Lung (tissue), 11 donors: ENCODE measurements at regions not wholly inside any gene's neighbourhood (a gene's known extent, or its start where the extent isn't known, plus 50 kb on each side); places are given as distances from the start of the nearest gene placed in this dataset.

ENCODE experiments used
- ATAC-seq: fragments of 200-7000 bp; cut with Tn5 transposase; one replicate; pipeline ENCODE4 v1.9.1; 2020; ENCODE audit warnings: moderate number of reproducible peaks; ENCODE audit not compliant: insufficient read depth, low FRiP score
- DNase-seq, 3 donors: peaks; one replicate each; pipeline ENCODE4 v3.0.0-alpha.2; 2013 to 2017
- H3K27ac ChIP-seq, 2 donors: one replicate each; pipeline ENCODE4 v1.5.1; 2013; ENCODE audit warnings: mild to moderate bottlenecking in 2 of 2, moderate library complexity in 2 of 2, control low read depth in 1 of 2, inconsistent platforms in 1 of 2, low read depth in 1 of 2, low read length in 1 of 2
- H3K27me3 ChIP-seq, 3 donors: one replicate each; pipeline ENCODE4 v1.5.1; 2013; ENCODE audit warnings: low read length in 2 of 3; ENCODE audit not compliant: control insufficient read depth in 3 of 3, insufficient read depth in 3 of 3
- H3K36me3 ChIP-seq, 4 donors: one replicate each; pipeline ENCODE4 v1.5.1; 2013; ENCODE audit warnings: low read length in 4 of 4, mild to moderate bottlenecking in 1 of 4, moderate library complexity in 1 of 4; ENCODE audit not compliant: control insufficient read depth in 4 of 4, insufficient read depth in 4 of 4
- H3K4me1 ChIP-seq, 5 donors: one replicate each; pipeline ENCODE4 v1.5.1; 2013; ENCODE audit warnings: low read length in 5 of 5, mild to moderate bottlenecking in 2 of 5, moderate library complexity in 1 of 5; ENCODE audit not compliant: control insufficient read depth in 5 of 5, insufficient read depth in 5 of 5
- H3K4me3 ChIP-seq: one replicate; pipeline ENCODE4 v1.5.1; 2013; ENCODE audit warnings: mild to moderate bottlenecking, control low read depth, moderate library complexity
- H3K9ac ChIP-seq, 2 donors: one replicate each; pipeline ENCODE4 v1.5.1; 2013; ENCODE audit warnings: low read length in 2 of 2, control low read depth in 1 of 2; ENCODE audit not compliant: insufficient read depth in 1 of 2
- H3K9me3 ChIP-seq, 4 donors: one replicate each; pipeline ENCODE4 v1.5.1; 2013; ENCODE audit warnings: low read length in 3 of 4, mild to moderate bottlenecking in 1 of 4, moderate library complexity in 1 of 4; ENCODE audit not compliant: control insufficient read depth in 4 of 4, insufficient read depth in 3 of 4
- CTCF ChIP-seq: IDR thresholded peaks from 2 replicates; pipeline ENCODE4 v1.5.1; 2012; ENCODE audit warnings: mild to moderate bottlenecking; ENCODE audit errors: control extremely low read depth, extremely low read depth
- WGBS, 2 donors: extraction: QIAGEN DNeasy Blood & Tissue Kit; methylation state at CpG; one replicate each; pipeline ENCODE4 v1.1.7; 2013; 5-methylcytosine and 5-hydroxymethylcytosine counted together
- donor health status: control.
- donor health status: control.
- donor health status: Bipolar disorder and iron deficiency.
- donor health status: healthy.
- donor health status: DM: yes; HTN: yes; CAD: no.

GRCh38 chr19:28520998-28521568 lies 691.9 kb downstream of the UQCRFS1 start:
- no peak for TF ChIP-seq CTCF
- Histone ChIP-seq H3K4me3 (no peak overlapping the region), H3K9ac (no peak overlapping the region), H3K27ac (no peak overlapping the region), H3K27me3 (no peaks in the 10 kb centered on the region), H3K9me3 (peaks cover 0 to 2% (median 0%) of the 10 kb centered on the region in 4 donors), H3K4me1 (no peaks in the 10 kb centered on the region), H3K36me3 (no peaks in the 10 kb centered on the region)
- no peak for DNase-seq
- no peak for ATAC-seq

GRCh38 chr19:28519952-28520861 lies 692.7 kb downstream of the UQCRFS1 start:
- 80 to 91% methylated on average over 15 of the region's 15 CpGs for WGBS, 2 donors
- ATAC-seq (no peak), DNase-seq (peak in 2 of 3 donors; percentile 29 to 34)
- Histone ChIP-seq H3K4me1 (no peaks in the 10 kb centered on the region), H3K9ac (no peak overlapping the region), H3K4me3 (no peak overlapping the region), H3K9me3 (peaks cover 0 to 2% (median 0%) of the 10 kb centered on the region in 4 donors), H3K27me3 (no peaks in the 10 kb centered on the region), H3K27ac (no peak overlapping the region), H3K36me3 (no peaks in the 10 kb centered on the region)
- no peak for TF ChIP-seq CTCF

GRCh38 chr19:28519218-28519779 lies 693.7 kb downstream of the UQCRFS1 start:
- ATAC-seq (no peak), DNase-seq (no peak)
- Histone ChIP-seq H3K4me1 (no peaks in the 10 kb centered on the region), H3K4me3 (no peak overlapping the region), H3K27me3 (no peaks in the 10 kb centered on the region), H3K9ac (no peak overlapping the region), H3K27ac (no peak overlapping the region), H3K9me3 (peaks cover 0 to 2% (median 0%) of the 10 kb centered on the region in 4 donors), H3K36me3 (no peaks in the 10 kb centered on the region)
- TF ChIP-seq CTCF: no peak
- WGBS, 2 donors: 58 to 68% methylated on average over 8 of the region's 8 CpGs
